C4-2B (cell line): ENCODE measurements at regions not wholly inside any gene's neighbourhood (a gene's known extent, or its start where the extent isn't known, plus 50 kb on each side); places are given as distances from the start of the nearest gene placed in this dataset.

Source experiments
- CTCF ChIP-seq: fragments of 450-650 bp; conservative IDR thresholded peaks from 2 replicates; pipeline ENCODE4 v1.5.1; 2017; ENCODE audit warnings: mild to moderate bottlenecking
- ZFX ChIP-seq: fragments of 450-650 bp; IDR thresholded peaks from 2 replicates; pipeline ENCODE4 v1.6.1; 2017

GRCh38 chr9:104986096-104986495, 58.1 kb upstream of the ABCA1 start:
- TF ChIP-seq CTCF (no peak), ZFX (no peak)
